PC-9 (cell line): ENCODE measurements at regions not wholly inside any gene's neighbourhood (a gene's known extent, or its start where the extent isn't known, plus 50 kb on each side); places are given as distances from the start of the nearest gene placed in this dataset.

ENCODE experiments used
- BruUV-seq: library from RNA; stranded (reverse); fragments of 400-500 nt; replicated peaks from 2 replicates; lab custom pipeline; 2021; lab: Mats Ljungman, UMichigan
- CTCF ChIA-PET: fragments of 300-600 bp; sonication (Branson Sonifier 250); formaldehyde crosslinking; loops from one replicate; lab custom pipeline; 2022; ENCODE audit warnings: antibody characterized with exemption; lab: Charles Lee
- POLR2A ChIA-PET: fragments of 300-600 bp; sonication (Branson Sonifier 250); formaldehyde crosslinking; loops from one replicate; lab custom pipeline; 2022; ENCODE audit warnings: antibody characterized with exemption; ENCODE audit not compliant: unreplicated experiment; lab: Charles Lee
- DNase-seq, 2 experiments: peaks; one replicate each; pipeline versions ENCODE4 v3.0.0 to v3.0.0-alpha.2; 2015 to 2022; ENCODE audit warnings: mixed read lengths in 1 of 2
- H2AFZ ChIP-seq: fragments of 200-600 bp; sonication (generic); 2 replicates; pipeline ENCODE4 v1.8.1; 2017; ENCODE audit warnings: antibody characterized with exemption
- H3F3A ChIP-seq: fragments of 200-600 bp; sonication (generic); 2 replicates; pipeline ENCODE4 v1.8.1; 2017; ENCODE audit warnings: antibody characterized with exemption, mild to moderate bottlenecking, low read depth; ENCODE audit not compliant: insufficient read depth
- H3K27ac ChIP-seq: fragments of 200-600 bp; sonication (generic); 2 replicates; pipeline ENCODE4 v1.6.1; 2016; ENCODE audit warnings: mixed run types
- H3K27me3 ChIP-seq: fragments of 200-600 bp; sonication (generic); 2 replicates; pipeline ENCODE4 v1.6.1; 2016; ENCODE audit warnings: low read depth, mixed run types; ENCODE audit not compliant: insufficient read depth
- H3K36me3 ChIP-seq: fragments of 200-600 bp; sonication (generic); 2 replicates; pipeline ENCODE4 v1.6.1; 2016; ENCODE audit warnings: low read depth, mixed run types
- H3K4me1 ChIP-seq: fragments of 200-600 bp; sonication (generic); replicated peaks from 2 replicates; pipeline ENCODE4 v1.6.1; 2016; ENCODE audit warnings: mixed run types; ENCODE audit not compliant: insufficient read depth
- H3K4me2 ChIP-seq: fragments of 200-600 bp; sonication (generic); 2 replicates; pipeline ENCODE4 v1.6.1; 2017; ENCODE audit warnings: mixed run types
- H3K4me3 ChIP-seq: fragments of 200-600 bp; sonication (generic); 2 replicates; pipeline ENCODE4 v1.6.1; 2016; ENCODE audit warnings: mixed run types
- H3K79me2 ChIP-seq: fragments of 200-600 bp; sonication (generic); 2 replicates; pipeline ENCODE4 v1.6.1; 2017; ENCODE audit warnings: low read depth, mixed run types
- H3K9me2 ChIP-seq: fragments of 200-600 bp; sonication (generic); 2 replicates; pipeline ENCODE4 v1.8.1; 2017; ENCODE audit warnings: mild to moderate bottlenecking; ENCODE audit not compliant: insufficient read depth
- H3K9me3 ChIP-seq: fragments of 200-600 bp; sonication (generic); 2 replicates; pipeline ENCODE4 v1.8.1; 2016; ENCODE audit warnings: low read depth; ENCODE audit not compliant: insufficient read depth
- H4K20me1 ChIP-seq: fragments of 200-600 bp; sonication (generic); 2 replicates; pipeline ENCODE4 v1.8.1; 2017; ENCODE audit not compliant: insufficient read depth
- EZH2 ChIP-seq: fragments of 200-600 bp; sonication (generic); IDR thresholded peaks from 2 replicates; pipeline ENCODE4 v1.8.0; 2017; ENCODE audit warnings: antibody characterized with exemption, low read depth
- intact Hi-C: fragments of 100-400 bp; cut with micrococcal nuclease; formaldehyde crosslinking; loops from one replicate; pipeline ENCODE4 v1.10.0; 2022; ENCODE audit not compliant: unreplicated experiment
- TF ChIP-seq, protein P1 (sequence below): fragments of 200-600 bp; sonication (generic); conservative IDR thresholded peaks from 2 replicates; pipeline ENCODE4 v1.6.1; 2017; ENCODE audit warnings: mixed run types, antibody characterized with exemption, mild to moderate bottlenecking, moderate library complexity

DNA sequence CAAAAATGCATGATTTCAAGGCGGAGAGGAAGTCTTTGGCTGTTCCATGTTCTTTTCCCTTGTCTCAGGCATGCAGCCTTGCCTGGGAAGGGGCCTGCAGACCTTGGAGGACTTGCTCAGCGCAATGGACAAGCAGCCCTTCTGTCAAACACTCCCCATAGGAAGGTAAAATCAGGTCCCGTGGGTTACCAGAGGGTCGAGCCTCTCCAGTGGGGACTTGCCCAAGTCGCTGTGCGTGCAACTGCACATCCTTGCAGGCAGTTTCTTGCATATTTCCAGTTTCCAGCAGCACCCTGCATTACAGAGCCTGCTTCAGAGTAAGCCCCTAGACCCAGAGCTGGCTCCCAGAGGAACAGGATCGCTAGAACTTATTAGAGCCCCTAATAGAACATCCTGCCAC, 75.5 kb upstream of the KLF13 start:
- H3F3A ChIP-seq: no peaks in the 10 kb centered on the region
- no peak overlapping the region for H3K27ac ChIP-seq
- intact Hi-C loops: no loop called here
- no peaks in the 10 kb centered on the region for H3K36me3 ChIP-seq
- no peak for DNase-seq
- H3K27me3 ChIP-seq: peaks cover 16% of the 10 kb centered on the region
- ChIA-PET CTCF (no interaction called here), POLR2A (no interaction called here)
- H3K79me2 ChIP-seq: no peaks in the 10 kb centered on the region
- TF ChIP-seq, protein P1, sequence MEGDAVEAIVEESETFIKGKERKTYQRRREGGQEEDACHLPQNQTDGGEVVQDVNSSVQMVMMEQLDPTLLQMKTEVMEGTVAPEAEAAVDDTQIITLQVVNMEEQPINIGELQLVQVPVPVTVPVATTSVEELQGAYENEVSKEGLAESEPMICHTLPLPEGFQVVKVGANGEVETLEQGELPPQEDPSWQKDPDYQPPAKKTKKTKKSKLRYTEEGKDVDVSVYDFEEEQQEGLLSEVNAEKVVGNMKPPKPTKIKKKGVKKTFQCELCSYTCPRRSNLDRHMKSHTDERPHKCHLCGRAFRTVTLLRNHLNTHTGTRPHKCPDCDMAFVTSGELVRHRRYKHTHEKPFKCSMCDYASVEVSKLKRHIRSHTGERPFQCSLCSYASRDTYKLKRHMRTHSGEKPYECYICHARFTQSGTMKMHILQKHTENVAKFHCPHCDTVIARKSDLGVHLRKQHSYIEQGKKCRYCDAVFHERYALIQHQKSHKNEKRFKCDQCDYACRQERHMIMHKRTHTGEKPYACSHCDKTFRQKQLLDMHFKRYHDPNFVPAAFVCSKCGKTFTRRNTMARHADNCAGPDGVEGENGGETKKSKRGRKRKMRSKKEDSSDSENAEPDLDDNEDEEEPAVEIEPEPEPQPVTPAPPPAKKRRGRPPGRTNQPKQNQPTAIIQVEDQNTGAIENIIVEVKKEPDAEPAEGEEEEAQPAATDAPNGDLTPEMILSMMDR: no peak
- no peak for TF ChIP-seq EZH2
- no peak overlapping the region for H3K4me2 ChIP-seq
- no peaks in the 10 kb centered on the region for H3K4me1 ChIP-seq
- H3K9me2 ChIP-seq: no peaks in the 10 kb centered on the region
- no TSS peak for BruUV-seq
- no peaks in the 10 kb centered on the region for H4K20me1 ChIP-seq
- no peaks in the 10 kb centered on the region for H3K9me3 ChIP-seq
- H2AFZ ChIP-seq: no peak overlapping the region
- H3K4me3 ChIP-seq: no peak overlapping the region

GRCh38 chr15:31252171-31252785, 74.4 kb upstream of the KLF13 start:
- intact Hi-C loops: no loop called here

DNA sequence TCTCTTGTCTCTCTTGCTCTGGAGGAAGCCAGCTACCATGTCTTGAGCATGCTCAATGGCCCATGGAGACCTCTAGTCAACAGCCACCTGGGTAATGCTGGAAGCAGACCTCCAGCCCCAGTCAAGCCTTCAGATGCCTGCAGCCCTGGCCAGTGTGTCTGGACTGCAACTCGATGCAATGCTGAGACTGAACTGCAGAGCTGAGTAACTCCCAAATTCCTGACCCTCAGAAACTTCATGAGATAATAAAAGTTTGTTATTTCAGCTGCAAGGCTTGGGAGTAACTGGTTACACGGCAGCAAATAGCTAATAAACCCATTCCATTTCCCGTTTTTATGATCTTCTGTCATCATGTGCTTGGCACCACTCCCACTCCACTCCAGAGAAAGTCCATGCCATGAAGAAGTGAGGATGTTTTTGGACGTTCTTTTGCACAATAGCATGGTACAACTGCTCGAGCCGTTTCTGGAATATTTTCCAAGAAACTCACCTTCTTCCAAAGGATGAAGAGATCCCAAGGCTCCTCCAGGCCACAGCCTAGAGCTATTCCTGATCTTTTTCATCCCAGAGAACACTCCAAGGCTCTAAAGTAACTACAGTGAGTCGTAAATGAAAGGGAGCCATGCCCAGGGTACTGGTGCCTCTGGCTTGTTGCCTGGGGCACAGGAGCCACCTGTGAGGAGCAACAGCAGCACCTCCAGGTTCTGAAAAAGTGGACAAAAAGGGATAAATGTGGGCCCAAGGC, 72.0 kb upstream of the KLF13 start:
- Histone ChIP-seq H3F3A (no peaks in the 10 kb centered on the region), H3K27ac (no peak overlapping the region), H3K4me3 (no peak overlapping the region), H3K4me1 (no peaks in the 10 kb centered on the region), H3K9me3 (no peaks in the 10 kb centered on the region), H3K27me3 (peaks cover 8% of the 10 kb centered on the region; the same call in 1 of the 2 replicates), H3K36me3 (no peaks in the 10 kb centered on the region), H2AFZ (no peak overlapping the region), H3K9me2 (no peaks in the 10 kb centered on the region), H3K79me2 (no peaks in the 10 kb centered on the region), H4K20me1 (no peaks in the 10 kb centered on the region), H3K4me2 (no peak overlapping the region)
- DNase-seq: no peak
- POLR2A ChIA-PET: no interaction called here
- intact Hi-C loops: no loop called here
- CTCF ChIA-PET: no interaction called here
- no TSS peak for BruUV-seq
- TF ChIP-seq EZH2: no peak
- TF ChIP-seq, protein P1: no peak

More at GRCh38 chr15:31252171-31252785, 74.4 kb upstream of the KLF13 start:
- H3K9me3 ChIP-seq: no peaks in the 10 kb centered on the region
- H3F3A ChIP-seq: no peaks in the 10 kb centered on the region
- H3K27ac ChIP-seq: no peak overlapping the region
- no TSS peak for BruUV-seq
- ChIA-PET POLR2A (no interaction called here), CTCF (no interaction called here)
- no peak overlapping the region for H2AFZ ChIP-seq
- no peak overlapping the region for H3K4me2 ChIP-seq
- no peaks in the 10 kb centered on the region for H3K36me3 ChIP-seq
- peaks cover 15% of the 10 kb centered on the region for H3K27me3 ChIP-seq
- no peaks in the 10 kb centered on the region for H3K4me1 ChIP-seq
- H4K20me1 ChIP-seq: no peaks in the 10 kb centered on the region
- no peaks in the 10 kb centered on the region for H3K9me2 ChIP-seq
- no peak for DNase-seq
- TF ChIP-seq EZH2: no peak
- TF ChIP-seq, protein P1: no peak
- H3K79me2 ChIP-seq: no peaks in the 10 kb centered on the region
- H3K4me3 ChIP-seq: no peak overlapping the region
